22Rv1 (cell line): ENCODE measurements at regions not wholly inside any gene's neighbourhood (a gene's known extent, or its start where the extent isn't known, plus 50 kb on each side); places are given as distances from the start of the nearest gene placed in this dataset.

Experiments
- ZFX ChIP-seq: fragments of 450-650 bp; IDR thresholded peaks from 2 replicates; pipeline ENCODE4 v1.6.1; 2017; ENCODE audit warnings: antibody characterized with exemption, borderline replicate concordance
- TF ChIP-seq, protein P1 (sequence below): fragments of 450-650 bp; IDR thresholded peaks from 2 replicates; pipeline ENCODE4 v1.5.1; 2017; ENCODE audit warnings: mild to moderate bottlenecking

GRCh38 chrX:122464341-122464740 lies 719.7 kb upstream of the GRIA3 start:
- TF ChIP-seq, protein P1, sequence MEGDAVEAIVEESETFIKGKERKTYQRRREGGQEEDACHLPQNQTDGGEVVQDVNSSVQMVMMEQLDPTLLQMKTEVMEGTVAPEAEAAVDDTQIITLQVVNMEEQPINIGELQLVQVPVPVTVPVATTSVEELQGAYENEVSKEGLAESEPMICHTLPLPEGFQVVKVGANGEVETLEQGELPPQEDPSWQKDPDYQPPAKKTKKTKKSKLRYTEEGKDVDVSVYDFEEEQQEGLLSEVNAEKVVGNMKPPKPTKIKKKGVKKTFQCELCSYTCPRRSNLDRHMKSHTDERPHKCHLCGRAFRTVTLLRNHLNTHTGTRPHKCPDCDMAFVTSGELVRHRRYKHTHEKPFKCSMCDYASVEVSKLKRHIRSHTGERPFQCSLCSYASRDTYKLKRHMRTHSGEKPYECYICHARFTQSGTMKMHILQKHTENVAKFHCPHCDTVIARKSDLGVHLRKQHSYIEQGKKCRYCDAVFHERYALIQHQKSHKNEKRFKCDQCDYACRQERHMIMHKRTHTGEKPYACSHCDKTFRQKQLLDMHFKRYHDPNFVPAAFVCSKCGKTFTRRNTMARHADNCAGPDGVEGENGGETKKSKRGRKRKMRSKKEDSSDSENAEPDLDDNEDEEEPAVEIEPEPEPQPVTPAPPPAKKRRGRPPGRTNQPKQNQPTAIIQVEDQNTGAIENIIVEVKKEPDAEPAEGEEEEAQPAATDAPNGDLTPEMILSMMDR: no peak
- no peak for TF ChIP-seq ZFX
